MG63 (cell line): ENCODE measurements at regions not wholly inside any gene's neighbourhood (a gene's known extent, or its start where the extent isn't known, plus 50 kb on each side); places are given as distances from the start of the nearest gene placed in this dataset.

ENCODE experiments used
- DNase-seq: peaks from one replicate; pipeline ENCODE4 v3.0.0-alpha.2; 2020
- H3K27me3 ChIP-seq: fragments of 250-450 bp; sonication (Bioruptor Pico); 2 replicates; pipeline ENCODE4 v1.5.1; 2020; ENCODE audit warnings: mild to moderate bottlenecking, moderate library complexity
- H3K36me3 ChIP-seq: fragments of 250-450 bp; sonication (Bioruptor Pico); 2 replicates; pipeline ENCODE4 v1.5.1; 2020; ENCODE audit warnings: mild to moderate bottlenecking, moderate library complexity
- H3K4me3 ChIP-seq: fragments of 250-450 bp; sonication (Bioruptor Pico); 2 replicates; pipeline ENCODE4 v1.5.1; 2020; ENCODE audit warnings: mild to moderate bottlenecking, moderate library complexity
- H3K9me3 ChIP-seq: fragments of 250-450 bp; sonication (Bioruptor Pico); 2 replicates; pipeline ENCODE4 v1.5.1; 2020; ENCODE audit warnings: mild to moderate bottlenecking, moderate library complexity

GRCh38 chr20:61123286-61123685 lies 128.8 kb upstream of the CDH4 start:
- no peak overlapping the region for H3K4me3 ChIP-seq
- no peak for DNase-seq
- no peaks in the 10 kb centered on the region for H3K36me3 ChIP-seq
- no peaks in the 10 kb centered on the region for H3K27me3 ChIP-seq
- no peaks in the 10 kb centered on the region for H3K9me3 ChIP-seq

GRCh38 chr20:61123751-61124368 lies 128.2 kb upstream of the CDH4 start:
- no peak for DNase-seq
- no peaks in the 10 kb centered on the region for H3K9me3 ChIP-seq
- H3K27me3 ChIP-seq: no peaks in the 10 kb centered on the region
- H3K4me3 ChIP-seq: no peak overlapping the region
- H3K36me3 ChIP-seq: no peaks in the 10 kb centered on the region

- DNase-seq: no peak
- Histone ChIP-seq H3K27me3 (no peaks in the 10 kb centered on the region), H3K36me3 (no peaks in the 10 kb centered on the region), H3K4me3 (no peak overlapping the region), H3K9me3 (no peaks in the 10 kb centered on the region)
These were observed 127.0 kb upstream of the CDH4 start for GRCh38 chr20:61125076-61125475.

- no peaks in the 10 kb centered on the region for H3K27me3 ChIP-seq
- H3K9me3 ChIP-seq: no peaks in the 10 kb centered on the region
These were observed 126.4 kb upstream of the CDH4 start for GRCh38 chr20:61125546-61126180.

GRCh38 chr20:61126369-61127195 lies 125.5 kb upstream of the CDH4 start:
- no peaks in the 10 kb centered on the region for H3K36me3 ChIP-seq
- no peaks in the 10 kb centered on the region for H3K9me3 ChIP-seq
- DNase-seq: no peak
- no peak overlapping the region for H3K4me3 ChIP-seq
- H3K27me3 ChIP-seq: no peaks in the 10 kb centered on the region

More at GRCh38 chr20:61125546-61126180, 126.4 kb upstream of the CDH4 start:
- no peak for DNase-seq
- H3K36me3 ChIP-seq: no peaks in the 10 kb centered on the region
- no peak overlapping the region for H3K4me3 ChIP-seq

- H3K36me3 ChIP-seq: no peaks in the 10 kb centered on the region
- no peaks in the 10 kb centered on the region for H3K27me3 ChIP-seq
- no peak overlapping the region for H3K4me3 ChIP-seq
- H3K9me3 ChIP-seq: no peaks in the 10 kb centered on the region
- DNase-seq: peak; percentile 52
These were observed 124.6 kb upstream of the CDH4 start for GRCh38 chr20:61127311-61128039.

GRCh38 chr20:61128701-61129269 lies 123.3 kb upstream of the CDH4 start:
- Histone ChIP-seq H3K27me3 (no peaks in the 10 kb centered on the region), H3K9me3 (no peaks in the 10 kb centered on the region), H3K36me3 (no peaks in the 10 kb centered on the region), H3K4me3 (no peak overlapping the region)
- no peak for DNase-seq

GRCh38 chr20:61129311-61129710 lies 122.8 kb upstream of the CDH4 start:
- no peaks in the 10 kb centered on the region for H3K9me3 ChIP-seq
- no peak overlapping the region for H3K4me3 ChIP-seq
- H3K27me3 ChIP-seq: no peaks in the 10 kb centered on the region
- H3K36me3 ChIP-seq: no peaks in the 10 kb centered on the region
- no peak for DNase-seq

- Histone ChIP-seq H3K27me3 (0 out of 2 replicates have a peak, but pooled peaks cover 4% of the 10 kb centered on the region), H3K4me3 (no peak overlapping the region), H3K9me3 (no peaks in the 10 kb centered on the region), H3K36me3 (no peaks in the 10 kb centered on the region)
- no peak for DNase-seq
These were observed 121.9 kb upstream of the CDH4 start for GRCh38 chr20:61130156-61130555.

- H3K36me3 ChIP-seq: no peaks in the 10 kb centered on the region
- 0 out of 2 replicates have a peak, but pooled peaks cover 4% of the 10 kb centered on the region for H3K27me3 ChIP-seq
- H3K9me3 ChIP-seq: no peaks in the 10 kb centered on the region
- no peak for DNase-seq
- no peak overlapping the region for H3K4me3 ChIP-seq
These were observed 120.1 kb upstream of the CDH4 start for GRCh38 chr20:61131944-61132343.

- Histone ChIP-seq H3K4me3 (no peak overlapping the region), H3K36me3 (no peaks in the 10 kb centered on the region), H3K9me3 (no peaks in the 10 kb centered on the region), H3K27me3 (0 out of 2 replicates have a peak, but pooled peaks cover 4% of the 10 kb centered on the region)
- DNase-seq: no peak
These were observed 118.5 kb upstream of the CDH4 start for GRCh38 chr20:61133611-61134010.

GRCh38 chr20:61134296-61135030 lies 117.6 kb upstream of the CDH4 start:
- H3K4me3 ChIP-seq: no peak overlapping the region
- H3K9me3 ChIP-seq: no peaks in the 10 kb centered on the region
- H3K27me3 ChIP-seq: 0 out of 2 replicates have a peak, but pooled peaks cover 4% of the 10 kb centered on the region
- no peak for DNase-seq
- H3K36me3 ChIP-seq: no peaks in the 10 kb centered on the region

- DNase-seq: no peak
- H3K27me3 ChIP-seq: 0 out of 2 replicates have a peak, but pooled peaks cover 4% of the 10 kb centered on the region
- H3K36me3 ChIP-seq: no peaks in the 10 kb centered on the region
- H3K4me3 ChIP-seq: no peak overlapping the region
- H3K9me3 ChIP-seq: no peaks in the 10 kb centered on the region
These were observed 116.8 kb upstream of the CDH4 start for GRCh38 chr20:61135266-61135665.

- Histone ChIP-seq H3K27me3 (0 out of 2 replicates have a peak, but pooled peaks cover 4% of the 10 kb centered on the region), H3K4me3 (no peak overlapping the region), H3K36me3 (no peaks in the 10 kb centered on the region), H3K9me3 (no peaks in the 10 kb centered on the region)
- no peak for DNase-seq
These were observed 116.1 kb upstream of the CDH4 start for GRCh38 chr20:61135968-61136367.

GRCh38 chr20:61138566-61138965 lies 113.5 kb upstream of the CDH4 start:
- H3K4me3 ChIP-seq: no peak overlapping the region

GRCh38 chr20:61139031-61139430 lies 113.0 kb upstream of the CDH4 start:
- Histone ChIP-seq H3K4me3 (no peak overlapping the region), H3K9me3 (no peaks in the 10 kb centered on the region), H3K27me3 (peaks cover 4% of the 10 kb centered on the region; the same call in 1 of the 2 replicates), H3K36me3 (no peaks in the 10 kb centered on the region)
- no peak for DNase-seq

More at GRCh38 chr20:61138566-61138965, 113.5 kb upstream of the CDH4 start:
- DNase-seq: no peak
- H3K27me3 ChIP-seq: peaks cover 4% of the 10 kb centered on the region; the same call in 1 of the 2 replicates
- no peaks in the 10 kb centered on the region for H3K9me3 ChIP-seq
- no peaks in the 10 kb centered on the region for H3K36me3 ChIP-seq
